AG04450 (cell line): ENCODE measurements at regions not wholly inside any gene's neighbourhood (a gene's known extent, or its start where the extent isn't known, plus 50 kb on each side); places are given as distances from the start of the nearest gene placed in this dataset.
"Not testable (repeated sequence)": the region's sequence is repeated elsewhere in the genome, so short reads cannot be mapped to it uniquely, and the experiment has no call there.

Experiments used
- CTCF ChIA-PET: fragments of 300-600, 350-600 bp; formaldehyde crosslinking; extraction: SDS; loops from one replicate; lab custom pipeline; 2022; ENCODE audit warnings: antibody characterized with exemption, inconsistent platforms; lab: Charles Lee
- POLR2A ChIA-PET: fragments of 350-600 bp; formaldehyde crosslinking; extraction: SDS; loops from one replicate; lab custom pipeline; 2021; ENCODE audit warnings: antibody characterized with exemption, inconsistent platforms; lab: Yijun Ruan, JAX
- DNase-seq: peaks from one replicate; pipeline ENCODE4 v3.0.0-alpha.2; 2011; ENCODE audit warnings: low read depth, low spot score
- H3K27ac ChIP-seq: one replicate; pipeline ENCODE4 v1.5.1; 2012; ENCODE audit warnings: low read depth, low read length, control low read depth
- H3K27me3 ChIP-seq: one replicate; pipeline ENCODE4 v1.6.0; 2012; ENCODE audit warnings: low read length; ENCODE audit not compliant: control insufficient read depth, insufficient read depth
- H3K4me3 ChIP-seq: 2 replicates; pipeline ENCODE4 v1.5.1; 2011; ENCODE audit warnings: mild to moderate bottlenecking, low read depth, low read length, control low read depth
- H3K9me3 ChIP-seq: 2 replicates; pipeline ENCODE4 v1.5.1; 2012; ENCODE audit warnings: low read length; ENCODE audit not compliant: control insufficient read depth, insufficient read depth
- TF ChIP-seq, protein P1 (sequence below): IDR thresholded peaks from 2 replicates; pipeline ENCODE4 v1.5.1; 2011; ENCODE audit warnings: low read depth, low read length, control low read depth, inconsistent platforms

DNA sequence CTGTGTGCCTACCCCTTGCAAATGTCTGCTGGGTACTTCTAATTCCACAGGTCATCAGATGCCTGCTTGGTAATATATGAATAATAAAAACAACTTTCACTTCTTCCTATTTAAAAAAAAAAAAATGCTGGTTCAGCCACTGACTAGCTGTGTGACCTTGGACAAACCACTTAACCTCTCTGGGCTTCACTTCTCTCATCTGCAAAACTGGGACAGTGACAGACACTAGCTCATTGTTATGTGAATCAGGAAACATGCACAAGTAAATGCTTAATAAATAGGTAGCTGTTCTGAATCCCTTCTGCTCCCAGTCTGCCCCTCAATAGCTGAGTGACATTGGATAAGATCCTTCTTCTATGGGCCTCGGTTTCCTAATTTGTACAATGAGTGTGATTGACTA, 62.6 kb upstream of the HAND1 start:
- H3K9me3 ChIP-seq: no peaks in the 10 kb centered on the region
- no peak overlapping the region for H3K4me3 ChIP-seq
- H3K27ac ChIP-seq: no peak overlapping the region
- POLR2A ChIA-PET: no interaction called here
- TF ChIP-seq, protein P1, sequence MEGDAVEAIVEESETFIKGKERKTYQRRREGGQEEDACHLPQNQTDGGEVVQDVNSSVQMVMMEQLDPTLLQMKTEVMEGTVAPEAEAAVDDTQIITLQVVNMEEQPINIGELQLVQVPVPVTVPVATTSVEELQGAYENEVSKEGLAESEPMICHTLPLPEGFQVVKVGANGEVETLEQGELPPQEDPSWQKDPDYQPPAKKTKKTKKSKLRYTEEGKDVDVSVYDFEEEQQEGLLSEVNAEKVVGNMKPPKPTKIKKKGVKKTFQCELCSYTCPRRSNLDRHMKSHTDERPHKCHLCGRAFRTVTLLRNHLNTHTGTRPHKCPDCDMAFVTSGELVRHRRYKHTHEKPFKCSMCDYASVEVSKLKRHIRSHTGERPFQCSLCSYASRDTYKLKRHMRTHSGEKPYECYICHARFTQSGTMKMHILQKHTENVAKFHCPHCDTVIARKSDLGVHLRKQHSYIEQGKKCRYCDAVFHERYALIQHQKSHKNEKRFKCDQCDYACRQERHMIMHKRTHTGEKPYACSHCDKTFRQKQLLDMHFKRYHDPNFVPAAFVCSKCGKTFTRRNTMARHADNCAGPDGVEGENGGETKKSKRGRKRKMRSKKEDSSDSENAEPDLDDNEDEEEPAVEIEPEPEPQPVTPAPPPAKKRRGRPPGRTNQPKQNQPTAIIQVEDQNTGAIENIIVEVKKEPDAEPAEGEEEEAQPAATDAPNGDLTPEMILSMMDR: no peak
- peaks cover 19% of the 10 kb centered on the region for H3K27me3 ChIP-seq
- no peak for DNase-seq
- CTCF ChIA-PET: no interaction called here

DNA sequence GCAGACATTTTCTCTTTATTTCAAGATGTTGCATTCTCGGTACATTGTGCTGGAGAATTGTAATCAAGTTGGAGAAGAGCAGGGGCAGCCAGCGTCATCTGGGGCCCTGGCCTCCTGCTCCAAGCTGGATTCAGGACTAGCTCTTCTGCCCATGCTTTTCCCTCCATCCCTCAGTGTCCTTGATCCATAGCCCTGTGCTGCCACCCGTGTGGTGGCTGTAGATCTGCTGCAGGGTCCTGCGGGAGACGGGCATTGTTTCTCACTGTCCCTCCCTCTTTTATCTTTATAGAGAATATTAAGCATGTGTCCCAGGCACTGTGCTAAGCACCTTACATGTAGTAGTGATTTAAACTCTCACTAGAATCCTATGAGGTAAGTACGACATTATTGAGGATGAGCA, 60.5 kb upstream of the HAND1 start:
- TF ChIP-seq, protein P1: no peak
- no peaks in the 10 kb centered on the region for H3K9me3 ChIP-seq
- DNase-seq: no peak
- peaks cover 21% of the 10 kb centered on the region for H3K27me3 ChIP-seq
- ChIA-PET POLR2A (no interaction called here), CTCF (no interaction called here)
- no peak overlapping the region for H3K27ac ChIP-seq
- no peak overlapping the region for H3K4me3 ChIP-seq

DNA sequence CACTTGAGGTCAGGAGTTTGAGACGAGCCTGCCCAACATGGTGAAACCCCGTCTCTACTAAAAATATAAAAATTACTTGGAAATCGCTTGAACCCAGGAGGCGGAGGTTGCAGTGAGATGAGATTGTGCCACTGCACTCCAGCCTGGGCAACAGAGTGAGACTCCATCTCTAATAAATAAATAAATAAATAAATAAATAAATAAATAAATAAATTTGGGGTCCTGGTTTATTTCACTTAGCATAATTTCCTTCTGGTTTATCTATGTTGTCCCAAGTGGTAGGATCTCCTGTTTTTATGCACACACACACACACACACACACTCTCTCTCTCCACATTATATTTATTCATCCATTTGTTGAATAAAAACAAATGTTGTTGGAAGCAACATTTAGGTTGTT, 58.4 kb upstream of the HAND1 start:
- H3K27ac ChIP-seq, H3K4me3 ChIP-seq, POLR2A ChIA-PET, H3K9me3 ChIP-seq, H3K27me3 ChIP-seq, DNase-seq: not testable (repeated sequence)
- CTCF ChIA-PET: interaction anchor here (1.6 kb wide), 1 partner anchor 16 kb away, joined by 5 read pairs; no protein-coding TSS in a partner anchor

DNA sequence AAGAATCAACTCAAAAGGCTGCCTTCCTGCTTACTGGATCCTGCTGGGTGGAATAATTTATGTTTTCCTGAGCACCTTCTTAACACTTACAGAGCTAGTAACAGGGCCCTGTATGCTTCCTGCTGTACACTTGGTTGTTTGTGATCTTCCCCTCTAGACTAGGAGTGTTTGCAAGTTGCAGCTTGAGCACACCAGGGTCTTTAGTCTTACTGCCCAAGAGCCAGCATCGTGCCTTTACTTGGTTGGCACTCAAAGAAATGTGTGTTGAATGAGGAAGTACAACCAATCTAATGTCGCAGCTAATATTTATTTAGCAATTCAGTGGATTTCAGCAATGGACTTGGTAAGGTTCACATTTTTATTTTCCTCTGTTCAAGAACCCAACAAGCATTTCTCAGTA, 57.5 kb upstream of the HAND1 start:
- no peaks in the 10 kb centered on the region for H3K9me3 ChIP-seq
- CTCF ChIA-PET: interaction anchor here (1.6 kb wide), 1 partner anchor 15 kb away, joined by 5 read pairs; no protein-coding TSS in a partner anchor
- TF ChIP-seq, protein P1: no peak
- H3K27ac ChIP-seq: no peak overlapping the region
- H3K4me3 ChIP-seq: no peak overlapping the region
- POLR2A ChIA-PET: no interaction called here
- no peak for DNase-seq
- peaks cover 7% of the 10 kb centered on the region for H3K27me3 ChIP-seq

DNA sequence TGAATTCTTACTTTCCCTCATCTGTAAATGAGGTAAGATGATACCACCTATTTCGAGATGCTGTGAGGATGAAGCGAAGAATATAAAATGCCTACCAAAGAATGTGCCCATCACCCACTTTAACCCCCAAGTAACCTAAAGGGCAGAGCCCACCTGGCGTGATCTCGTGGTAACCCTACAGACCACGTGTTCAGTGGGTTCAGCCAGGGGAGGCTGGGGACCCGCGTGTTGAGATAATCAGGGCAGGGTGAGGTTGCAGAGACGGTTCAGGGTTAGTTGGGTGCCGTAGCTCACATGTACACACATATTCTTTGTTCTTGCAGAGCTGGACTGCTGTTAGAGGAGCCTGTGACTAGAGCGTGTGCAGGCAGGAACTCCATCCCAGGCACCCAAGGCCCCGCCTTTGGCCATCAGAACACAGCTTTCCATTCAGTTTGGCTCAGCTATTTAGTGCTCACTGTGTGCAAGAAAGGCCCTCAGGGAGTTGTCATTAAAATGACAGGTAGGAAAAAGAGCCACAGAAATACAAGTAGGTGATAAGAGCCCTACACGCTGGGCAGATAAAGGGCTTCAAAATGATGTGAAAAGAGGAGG, 56.5 kb upstream of the HAND1 start:
- Histone ChIP-seq H3K4me3 (no peak overlapping the region), H3K27me3 (peaks cover 7% of the 10 kb centered on the region), H3K9me3 (no peaks in the 10 kb centered on the region), H3K27ac (no peak overlapping the region)
- ChIA-PET CTCF (no interaction called here), POLR2A (no interaction called here)
- DNase-seq: no peak
- TF ChIP-seq, protein P1: no peak
